NCI-H1694 treated with DMSO at 0.1 percent for 48 hours (cell line): ENCODE measurements at regions not wholly inside any gene's neighbourhood (a gene's known extent, or its start where the extent isn't known, plus 50 kb on each side); places are given as distances from the start of the nearest gene placed in this dataset.

Experiments used
- DNase-seq: peaks from one replicate; lab custom pipeline; 2025; lab: John Stamatoyannopoulos, UW

DNA sequence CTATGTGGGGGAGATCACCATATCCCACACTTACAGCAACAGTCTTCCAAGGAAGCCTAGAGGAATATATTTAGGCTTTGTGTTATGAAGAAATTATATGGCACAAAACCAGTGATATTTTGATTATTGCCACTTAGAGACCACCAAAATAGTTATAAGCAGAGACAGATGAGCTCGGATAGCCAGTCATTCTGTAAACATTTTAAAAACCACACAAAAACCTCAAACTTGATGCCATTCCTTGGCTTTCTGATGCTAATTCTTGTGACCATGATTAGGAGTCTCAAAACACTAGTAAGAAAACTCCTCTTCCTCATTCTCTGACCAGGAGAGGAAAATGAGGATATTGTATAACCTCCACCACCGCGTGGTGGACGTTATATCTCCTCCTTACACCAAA is 496.4 kb downstream of the FOXO1 start:
- DNase-seq = no peak

DNA sequence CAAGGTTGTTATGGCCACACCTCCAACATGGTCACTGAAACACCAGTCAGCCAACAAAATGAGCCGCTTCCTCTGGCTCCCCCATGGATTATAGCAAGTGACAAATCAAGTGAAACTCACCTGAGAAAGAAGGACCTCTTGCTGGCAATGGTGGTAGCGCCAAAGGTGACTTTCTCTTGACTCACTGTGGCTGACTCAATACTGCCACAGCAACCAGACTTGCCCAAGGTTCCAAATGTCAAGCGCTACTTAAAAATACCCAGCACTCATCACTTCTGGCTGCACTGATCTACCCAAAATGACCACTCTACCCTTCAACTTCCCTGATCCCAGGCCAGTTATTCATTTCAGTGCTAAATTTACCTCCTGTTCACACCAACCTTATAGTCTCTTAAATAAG is 495.5 kb downstream of the FOXO1 start:
- no peak for DNase-seq

DNA sequence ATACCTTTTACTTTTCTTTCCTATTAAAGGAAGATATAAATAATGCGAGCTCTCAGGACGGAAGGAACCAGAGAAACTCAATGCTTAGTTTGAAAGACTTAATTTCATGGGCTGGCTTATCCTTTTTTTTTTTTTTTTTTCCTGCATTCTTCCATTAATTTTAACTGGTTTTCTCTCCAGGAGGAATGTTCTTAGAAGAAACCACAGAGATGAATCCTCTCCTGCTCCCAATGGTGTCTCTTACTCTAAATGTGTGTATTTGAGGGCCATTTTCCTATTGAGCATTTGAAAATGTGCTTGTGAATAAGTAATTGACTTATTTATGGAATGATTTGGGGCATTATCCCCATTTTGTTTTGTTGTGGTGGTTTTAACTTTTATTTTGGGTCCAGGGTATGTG is 494.9 kb downstream of the FOXO1 start:
- DNase-seq = no peak

DNA sequence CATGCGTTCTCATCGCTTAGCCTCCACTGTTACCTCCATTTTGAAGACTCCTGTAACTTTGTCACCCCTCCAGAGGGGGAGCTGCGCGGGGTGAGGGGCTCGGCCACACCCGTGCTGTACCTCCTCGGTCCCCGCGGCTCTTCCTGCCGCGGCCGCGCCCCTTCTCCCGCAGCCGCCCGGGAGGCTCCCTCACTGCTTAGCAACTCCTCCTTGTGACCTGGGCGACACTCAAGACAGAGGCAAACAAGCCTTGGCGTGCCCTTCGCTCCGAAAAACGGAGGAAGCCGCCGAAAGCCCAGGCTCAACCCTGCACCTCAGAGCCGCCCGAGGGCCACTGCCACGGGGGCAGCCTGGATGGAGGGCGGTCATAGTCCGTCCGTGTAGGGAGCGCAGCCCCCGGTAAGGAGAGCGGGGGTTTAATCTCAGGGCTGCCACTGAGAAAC is 494.3 kb downstream of the FOXO1 start:
- no peak for DNase-seq

DNA sequence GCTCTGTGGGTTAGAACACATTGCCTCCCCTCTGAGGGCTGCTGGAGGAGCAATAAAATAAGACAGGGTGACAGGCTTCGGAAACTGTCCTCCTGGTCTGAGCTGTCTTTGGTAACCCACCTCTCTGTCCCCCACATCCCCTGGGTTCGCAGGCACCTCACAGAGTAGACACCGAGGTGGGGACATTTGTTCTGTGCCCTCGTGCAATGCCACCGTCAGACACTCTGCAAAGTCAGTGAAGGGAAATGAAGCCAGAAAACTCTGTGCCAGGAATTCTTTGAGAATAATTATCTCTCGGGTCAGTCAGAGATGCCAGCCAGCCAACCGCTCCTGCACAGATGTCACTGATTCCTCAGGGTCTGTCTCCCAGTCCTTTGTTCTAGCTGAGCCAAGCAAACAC is 493.6 kb downstream of the FOXO1 start:
- peak; percentile 87 for DNase-seq

DNA sequence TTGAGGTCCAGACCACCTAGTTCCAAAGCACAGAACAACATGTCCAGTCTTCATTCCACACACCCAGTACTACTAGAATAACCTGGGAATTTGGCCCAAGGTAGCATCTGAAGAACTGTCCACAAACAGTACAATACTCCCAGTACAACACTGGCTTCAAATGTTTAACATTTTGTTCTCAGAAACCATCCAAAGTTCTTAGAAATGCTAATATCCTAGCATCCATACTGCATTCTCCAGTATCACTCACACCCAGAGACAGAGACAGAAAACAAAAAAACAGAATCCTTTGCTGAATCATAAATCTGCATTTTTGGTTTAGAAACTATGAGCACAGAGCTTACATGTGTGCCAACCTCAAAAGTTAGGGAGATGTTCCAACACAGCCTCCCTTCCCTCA is 490.8 kb downstream of the FOXO1 start:
- no peak for DNase-seq

DNA sequence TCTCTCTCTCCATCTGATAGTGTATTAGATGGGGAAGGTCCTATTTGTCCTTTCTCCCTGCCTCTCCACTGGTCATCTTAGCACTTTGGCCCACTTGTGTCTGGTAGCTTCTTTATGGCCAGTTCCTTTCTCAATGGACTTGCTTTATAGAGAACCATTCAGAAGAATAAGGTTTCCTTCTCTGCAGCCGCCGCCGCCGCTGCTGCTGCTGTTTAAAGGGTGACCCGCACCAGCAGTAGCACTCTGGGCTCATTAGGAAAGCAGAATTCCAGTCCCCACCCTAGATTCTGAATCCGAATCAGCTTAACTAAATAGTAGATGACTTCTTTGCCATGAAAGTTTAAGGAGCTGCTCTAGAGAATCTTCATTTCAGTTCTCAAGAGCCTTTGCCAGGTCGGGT is 490.2 kb downstream of the FOXO1 start:
- DNase-seq = no peak

DNA sequence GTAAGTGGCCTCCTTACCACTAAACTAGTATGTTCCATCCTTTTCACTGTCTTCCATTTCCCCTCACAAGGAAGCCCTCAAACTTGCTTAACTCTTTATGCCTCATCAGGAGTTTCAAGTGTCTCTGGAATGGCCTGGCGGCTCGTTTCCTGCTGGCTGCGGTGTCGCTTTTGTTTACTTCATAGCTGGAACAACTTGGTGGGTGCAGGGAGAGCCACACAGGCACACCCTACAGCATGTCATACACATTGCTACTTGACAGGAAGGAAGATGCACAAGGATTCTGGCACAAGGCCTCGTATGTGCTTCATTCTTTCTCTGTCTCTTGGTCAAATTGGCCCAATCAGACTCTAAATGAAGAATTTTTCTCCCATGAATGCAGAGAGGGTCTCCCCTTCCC is 488.3 kb downstream of the FOXO1 start:
- no peak for DNase-seq

DNA sequence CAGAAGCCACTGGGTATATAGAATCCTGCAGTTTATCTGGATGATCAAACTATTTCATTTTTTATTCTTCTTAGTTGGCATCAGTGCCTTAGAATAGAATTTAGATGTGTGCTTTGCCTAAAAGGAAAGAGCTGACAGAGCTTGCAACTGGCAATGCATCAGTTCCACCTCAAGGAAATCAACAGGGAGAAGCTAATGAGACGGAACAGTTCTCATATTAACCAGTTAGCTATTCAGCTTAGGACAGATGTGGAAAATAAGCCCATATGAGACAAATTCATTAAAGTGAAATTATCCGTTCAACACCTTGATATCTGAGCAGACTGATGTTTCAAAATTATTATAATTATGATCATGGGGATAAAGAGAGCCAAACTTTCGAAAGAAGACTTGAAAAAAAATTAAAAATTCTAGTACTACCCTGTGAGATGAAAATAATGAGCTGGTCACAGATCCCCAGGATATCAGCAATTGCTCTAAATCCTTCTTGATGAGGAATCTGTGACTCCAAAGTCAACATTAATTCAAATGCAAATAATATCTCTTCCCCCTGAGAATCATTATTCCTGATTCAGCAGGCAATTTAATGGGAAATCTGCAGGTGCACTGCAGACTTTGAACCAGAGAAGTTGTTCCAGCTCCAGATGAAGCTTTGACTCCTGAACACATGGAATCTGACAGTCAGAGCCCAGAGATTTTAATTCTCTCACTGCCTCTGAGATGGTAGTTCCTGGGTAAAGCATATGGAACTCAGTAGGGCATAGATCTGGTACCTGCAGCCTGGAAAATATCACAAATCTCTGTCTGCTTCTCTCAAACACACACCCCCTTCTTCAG is 486.8 kb downstream of the FOXO1 start:
- DNase-seq = peak; percentile 30

DNA sequence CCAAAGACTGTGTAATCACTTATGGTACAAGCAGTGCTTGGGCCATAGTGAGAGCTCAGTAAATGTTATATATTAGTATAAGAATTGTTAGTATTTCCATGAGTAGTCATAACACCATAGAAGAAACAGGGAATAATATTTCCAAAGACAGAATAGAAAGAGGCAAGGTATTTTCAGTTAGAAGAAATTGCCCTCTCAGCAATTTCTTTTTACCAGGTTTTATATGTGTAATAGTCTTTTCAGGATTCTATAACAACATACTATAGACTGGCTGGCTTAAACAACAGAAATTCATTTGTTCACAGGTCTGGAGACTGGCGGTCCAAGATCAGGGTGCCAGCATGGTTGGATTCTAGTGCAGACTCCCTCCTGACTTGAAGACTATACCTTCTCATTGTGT is 485.7 kb downstream of the FOXO1 start:
- no peak for DNase-seq

DNA sequence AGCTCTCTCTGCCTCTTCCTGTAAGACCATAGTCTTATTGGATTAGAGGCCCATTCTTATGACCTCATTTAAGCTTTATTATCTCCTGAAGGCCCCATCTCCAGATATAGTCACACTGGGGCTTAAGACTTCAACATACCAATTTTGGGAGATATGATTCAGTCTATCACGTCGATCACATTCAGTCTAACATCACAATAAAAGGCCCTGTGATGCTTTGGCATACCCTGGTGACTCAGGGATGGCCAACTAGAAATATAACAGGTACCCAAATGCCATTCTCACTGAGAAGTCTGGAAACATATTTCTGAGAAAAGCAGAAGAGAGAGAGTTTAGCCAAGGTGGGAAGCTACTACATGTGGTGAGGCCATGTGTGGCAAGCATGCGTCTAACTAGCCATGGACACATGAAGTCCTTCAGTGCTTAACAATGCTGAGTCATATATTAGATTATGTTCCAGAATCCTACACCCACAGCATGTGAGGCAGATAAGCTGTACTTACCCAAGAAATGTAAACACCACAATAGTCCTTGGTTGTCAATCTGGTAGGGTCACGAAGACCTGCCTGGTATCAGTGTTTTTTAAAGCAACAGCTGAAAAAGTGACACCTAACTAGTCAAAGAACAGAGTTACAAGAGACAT is 485.1 kb downstream of the FOXO1 start:
- DNase-seq = no peak

DNA sequence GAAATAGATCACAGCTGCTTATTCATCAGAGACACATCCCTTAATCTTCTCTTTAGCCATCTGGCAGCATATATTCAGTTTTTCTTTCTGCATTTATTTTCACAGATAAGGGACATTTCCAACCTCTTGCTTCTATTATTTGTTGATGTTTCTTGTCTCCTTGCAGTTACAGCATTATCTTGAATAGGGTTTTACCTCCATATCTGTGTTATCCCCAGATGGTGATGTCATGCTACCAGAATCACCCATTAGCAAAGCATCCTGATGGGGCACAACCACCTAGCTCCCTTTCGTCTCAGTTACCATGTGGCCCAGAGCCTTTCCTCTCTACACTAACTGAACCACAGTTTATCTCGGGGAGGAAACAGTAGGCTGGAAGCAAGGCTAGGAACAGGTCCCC is 483.9 kb downstream of the FOXO1 start:
- DNase-seq = peak; percentile 20

DNA sequence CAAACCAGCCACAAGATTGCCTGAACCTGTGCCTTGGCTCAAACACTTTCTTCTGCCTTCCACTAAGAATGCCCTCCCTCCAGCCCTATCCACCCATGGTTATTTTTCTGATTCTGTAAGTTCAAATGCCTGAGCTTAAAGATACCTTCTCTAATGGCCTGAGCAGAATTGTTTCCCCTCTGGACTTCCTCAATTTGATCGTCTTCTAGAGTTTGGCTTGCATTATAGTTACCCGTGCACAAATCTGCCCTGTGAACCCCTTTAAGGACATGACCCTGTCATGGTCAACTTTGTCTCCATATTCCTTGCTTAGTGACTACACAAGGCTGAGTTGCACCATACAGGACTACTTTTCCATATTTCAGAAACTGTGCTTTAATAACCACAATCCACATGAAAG is 481.0 kb downstream of the FOXO1 start:
- DNase-seq = no peak

DNA sequence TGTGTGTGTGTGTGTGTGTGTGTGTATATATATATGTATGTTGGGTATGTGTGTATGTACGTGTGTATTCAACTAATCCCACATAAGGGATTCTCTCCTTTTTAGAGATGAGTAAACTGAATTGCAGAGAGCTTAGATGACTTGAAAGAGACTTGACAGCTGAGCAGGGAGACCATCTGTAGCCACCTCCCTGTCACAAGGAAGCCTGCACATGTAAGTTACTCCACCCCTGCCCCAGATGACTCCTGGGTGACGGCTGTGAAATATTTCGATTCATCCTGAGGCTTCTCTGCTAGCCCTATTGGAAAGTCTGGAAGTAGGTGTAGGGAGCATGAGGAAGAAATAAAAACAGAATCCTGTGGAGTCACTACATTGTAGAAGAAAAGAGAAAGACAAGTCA is 480.4 kb downstream of the FOXO1 start:
- DNase-seq = no peak

DNA sequence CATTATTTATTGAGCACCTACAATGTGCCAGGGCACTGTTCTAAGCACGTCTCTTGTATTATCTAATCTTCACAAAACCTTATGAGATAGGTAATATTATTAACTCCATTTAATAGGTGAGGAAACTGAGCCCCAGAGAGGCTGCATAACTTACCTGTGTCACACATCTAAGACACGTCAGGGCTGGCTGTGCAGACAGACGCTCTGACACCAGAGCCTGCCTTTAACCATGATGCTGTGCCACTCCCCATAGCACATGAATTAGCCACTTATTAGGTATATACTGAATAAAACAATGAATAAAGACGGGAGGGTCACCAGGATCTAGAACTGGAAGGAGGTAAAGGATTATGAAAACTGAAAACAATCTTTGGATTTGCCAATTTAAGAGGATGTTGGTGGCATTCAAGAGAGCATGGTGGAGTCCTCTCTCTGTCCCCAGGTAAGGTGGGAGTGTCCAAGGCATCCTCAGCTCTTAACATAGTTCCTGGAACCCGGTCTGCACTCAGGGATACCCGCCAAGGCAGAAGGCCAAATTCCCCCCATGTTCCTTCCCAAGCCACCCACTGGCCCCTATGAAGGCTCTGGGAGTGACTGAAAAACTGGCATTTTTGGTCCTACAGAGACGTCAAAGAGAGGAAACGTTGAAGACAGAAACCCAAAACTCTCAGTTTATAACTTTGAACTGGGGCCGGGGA is 479.7 kb downstream of the FOXO1 start:
- DNase-seq = no peak

DNA sequence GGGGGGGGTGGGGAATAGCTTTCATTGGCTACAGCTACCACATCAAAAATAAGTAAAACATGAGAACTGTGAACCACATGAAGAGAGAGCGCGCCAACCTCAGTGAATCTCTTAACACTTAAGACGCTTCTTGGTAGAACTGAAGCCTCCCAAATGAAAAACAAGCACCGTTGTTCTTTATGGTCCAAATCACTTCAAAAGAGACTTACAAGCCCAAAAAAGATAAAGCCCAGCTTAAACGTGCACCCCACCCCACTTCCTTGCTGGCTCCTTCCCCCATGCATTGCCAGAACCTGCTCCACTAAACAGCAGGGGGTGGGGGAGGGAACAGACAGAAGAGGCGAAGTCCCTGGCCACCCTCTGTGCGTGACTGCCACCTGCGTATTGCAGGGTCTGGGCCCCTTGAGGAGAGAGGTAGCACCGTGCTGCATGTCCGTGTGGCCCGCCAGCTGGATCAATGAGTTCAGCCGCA is 479.1 kb downstream of the FOXO1 start:
- no peak for DNase-seq

DNA sequence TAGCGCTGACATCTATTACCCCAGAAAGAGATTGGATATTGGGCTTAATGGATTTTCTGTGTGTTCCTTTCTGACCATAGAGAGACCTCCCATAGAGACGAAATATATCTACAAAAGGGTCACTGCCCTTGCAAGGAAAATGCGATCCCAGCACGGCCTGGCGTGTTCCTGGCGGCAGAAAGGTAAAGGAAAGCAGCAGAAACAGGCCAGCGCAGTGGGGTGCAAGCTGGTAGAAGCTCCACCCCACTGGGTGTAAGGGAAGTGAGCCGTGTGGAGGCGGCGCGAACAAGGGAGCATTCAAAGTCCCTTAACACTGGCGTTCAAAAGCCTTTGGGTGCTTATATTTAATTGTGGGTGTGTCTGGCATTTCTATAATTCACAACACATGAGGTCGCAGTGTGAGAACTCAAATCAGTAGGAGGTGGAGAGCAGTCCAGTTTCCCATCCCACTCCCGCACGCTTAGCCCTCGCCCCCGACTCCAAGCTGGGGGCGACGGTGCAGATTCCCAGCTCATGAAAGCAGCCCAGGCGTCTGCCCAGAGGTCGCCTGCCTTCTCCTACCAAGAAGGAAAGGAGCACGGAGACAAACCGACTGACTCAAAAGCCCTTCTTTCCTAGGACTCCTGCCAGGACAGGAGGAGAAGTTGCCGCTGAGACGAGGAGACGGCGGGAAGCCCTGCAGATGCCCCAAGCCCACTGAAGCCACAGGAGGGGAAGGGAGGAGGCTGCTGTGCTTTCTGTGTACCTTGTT is 478.4 kb downstream of the FOXO1 start:
- no peak for DNase-seq

DNA sequence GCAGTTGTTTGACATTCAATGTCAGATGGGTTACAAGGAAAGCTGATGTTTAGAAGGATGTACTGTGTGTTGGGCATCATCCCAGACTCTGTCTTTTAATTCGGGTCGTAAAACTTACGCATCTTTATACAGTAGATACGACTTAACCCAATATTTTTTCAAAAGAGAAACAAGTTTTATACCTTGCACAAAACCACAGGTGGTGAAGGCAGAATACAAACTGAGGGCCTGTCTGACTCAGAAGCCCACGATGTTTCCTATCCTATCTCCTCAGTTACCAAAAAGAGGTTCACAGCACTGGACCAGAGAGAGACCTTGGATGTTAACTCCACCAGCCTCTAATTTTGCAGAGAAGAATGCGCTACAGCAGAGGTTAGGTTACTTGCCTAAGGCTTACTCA is 477.0 kb downstream of the FOXO1 start:
- no peak for DNase-seq

DNA sequence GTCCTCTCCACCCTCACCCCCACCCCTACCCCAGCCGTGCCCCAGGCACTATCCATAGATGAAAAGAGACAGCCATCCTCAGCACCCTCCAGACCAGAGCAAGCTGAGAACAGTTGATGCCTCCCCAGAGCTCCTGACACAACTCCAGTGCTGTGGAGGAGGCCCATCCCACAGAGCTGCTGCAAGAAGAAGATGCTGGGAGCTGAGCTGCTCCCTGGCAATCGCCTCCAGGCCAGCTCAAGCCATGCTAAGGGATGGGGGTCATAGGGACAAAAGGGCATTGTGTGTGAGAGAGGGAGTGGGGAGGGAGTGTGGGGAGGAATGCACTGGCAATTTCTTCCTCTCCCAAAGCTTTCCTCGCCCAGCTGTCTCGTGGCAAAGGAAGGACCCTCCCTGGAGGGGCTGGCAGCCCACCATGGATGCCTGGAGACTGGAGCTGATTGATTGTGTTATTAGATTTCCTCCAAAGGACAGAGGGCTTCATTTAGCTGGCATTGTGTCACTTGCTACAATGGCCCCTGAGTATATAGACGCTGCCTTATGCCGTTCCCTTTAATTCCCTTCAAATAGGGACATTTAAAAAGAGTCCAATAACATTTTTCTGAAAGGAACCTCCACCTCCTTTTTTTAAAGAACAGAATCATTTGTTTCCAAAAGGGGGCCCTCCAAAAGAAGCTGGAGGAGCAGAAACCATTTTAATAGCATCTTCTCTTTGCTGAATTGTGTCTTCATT is 476.4 kb downstream of the FOXO1 start:
- no peak for DNase-seq

DNA sequence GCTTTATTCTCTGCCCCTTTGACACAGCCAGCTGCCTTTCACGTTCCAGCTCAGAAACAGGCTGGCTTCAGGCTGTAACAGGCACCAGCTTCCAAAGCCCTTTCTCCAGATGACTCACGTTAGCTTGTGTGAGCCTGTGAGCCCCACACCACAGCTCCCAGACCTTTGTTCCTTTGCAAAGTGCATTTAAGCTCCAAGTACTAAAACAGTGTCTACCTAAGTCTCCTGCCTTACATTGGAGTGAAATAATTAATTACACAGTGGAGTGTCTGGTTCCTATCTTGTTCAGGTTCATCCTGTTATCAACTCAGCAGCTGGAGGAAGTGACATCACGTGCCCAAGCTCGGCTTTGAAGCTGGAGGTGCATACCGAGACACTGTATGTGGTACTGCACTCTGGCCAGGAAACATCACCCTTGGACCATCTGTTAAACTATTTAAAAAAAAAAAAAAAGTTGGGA is 475.8 kb downstream of the FOXO1 start:
- peak; percentile 73 for DNase-seq

DNA sequence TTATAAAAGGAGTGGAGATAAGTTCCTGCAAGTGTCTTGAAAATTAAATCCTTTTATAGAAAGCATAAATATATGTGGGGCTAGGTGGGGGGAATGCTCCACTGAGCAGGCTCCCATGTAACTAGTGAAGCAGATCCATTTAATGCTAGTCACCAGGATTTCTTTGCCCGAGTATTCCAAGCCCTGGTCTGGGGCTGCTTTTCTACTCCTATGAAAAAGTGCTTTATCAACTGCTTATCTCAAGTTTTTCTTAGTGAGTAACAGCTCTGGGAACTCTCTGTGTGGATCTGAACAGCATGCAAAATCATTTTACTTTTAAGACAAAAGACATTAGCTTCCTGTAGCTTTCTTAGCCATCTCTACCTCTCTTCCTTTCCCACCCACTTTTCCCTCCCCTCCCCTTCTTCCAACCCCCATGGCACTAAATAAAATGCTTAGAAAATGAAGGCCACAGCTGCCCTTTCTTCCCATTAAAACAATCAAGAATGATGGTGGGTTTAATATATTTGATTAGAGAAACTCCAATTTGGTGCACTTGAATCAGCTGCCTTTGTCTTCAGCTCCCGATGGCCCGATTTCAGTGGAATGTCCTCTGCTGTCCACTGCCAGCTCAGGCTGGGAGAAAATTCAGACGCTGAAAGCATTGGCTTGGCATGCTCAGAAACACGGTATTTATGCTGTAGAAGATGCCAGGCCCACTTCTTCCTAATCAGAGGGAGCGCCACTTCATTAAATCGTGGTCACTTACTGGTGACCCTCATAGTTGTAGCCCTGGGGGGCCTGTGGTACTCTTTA is 475.1 kb downstream of the FOXO1 start:
- no peak for DNase-seq
